ENCODE measurements at regions not wholly inside any gene's neighbourhood (a gene's known extent, or its start where the extent isn't known, plus 50 kb on each side); places are given as distances from the start of the nearest gene placed in this dataset.

- TF ChIP-seq REST (IDR thresholded peaks at IDR 0.05; ENCODE audit: low read depth) (no peak), CEBPB (IDR thresholded peaks at IDR 0.05; ENCODE audit: low read depth) (no peak), CTCF (IDR thresholded peaks at IDR 0.05 in 2 of 3, conservative IDR thresholded peaks at IDR 0.05 in 1 of 3; ENCODE audit: borderline replicate concordance in 1 of 3, insufficient read depth in 1 of 3, low read depth in 2 of 3, low read length in 2 of 3) (no peak), MAX (IDR thresholded peaks at IDR 0.05) (no peak), ATF3 (IDR thresholded peaks at IDR 0.05) (no peak), POLR2A (IDR thresholded peaks at IDR 0.05; ENCODE audit: borderline replicate concordance, extremely low read depth, insufficient read depth, insufficient read length) (no peak), POLR2AphosphoS5 (IDR thresholded peaks at IDR 0.05; ENCODE audit: low read depth, low read length) (no peak), YY1 (IDR thresholded peaks at IDR 0.05; ENCODE audit: extremely low read depth, insufficient replicate concordance, low read depth, low read length) (no peak), ZNF274 (IDR thresholded peaks at IDR 0.05; ENCODE audit: low read depth, low read length) (no peak), SRF (IDR thresholded peaks at IDR 0.05; ENCODE audit: low read depth) (no peak), EZH2 (IDR thresholded peaks at IDR 0.05) (no peak), ELF1 (IDR thresholded peaks at IDR 0.05; ENCODE audit: borderline replicate concordance, low read depth) (no peak)
These were observed 79.7 kb upstream of the CCND2 start for GRCh38 chr12:4193821-4194220.

All from HCT116 (cell line).